SK-N-SH treated with all-trans-retinoic acid at 6 μM for 48 hours (cell line): ENCODE measurements at regions not wholly inside any gene's neighbourhood (a gene's known extent, or its start where the extent isn't known, plus 50 kb on each side); places are given as distances from the start of the nearest gene placed in this dataset.

Experiments
- ARNTL ChIP-seq: fragments of 450-650 bp; formaldehyde crosslinking; IDR thresholded peaks from 2 replicates; pipeline ENCODE4 v1.5.0; 2020; ENCODE audit warnings: low read depth, mild to moderate bottlenecking, moderate library complexity, borderline replicate concordance
- BACH2 ChIP-seq: fragments of 250-450 bp; sonication (Bioruptor Pico); IDR thresholded peaks from 2 replicates; pipeline ENCODE4 v1.9.0; 2021; ENCODE audit warnings: mild to moderate bottlenecking, borderline replicate concordance
- CREB5 ChIP-seq: fragments of 250-450 bp; sonication (Bioruptor Pico); IDR thresholded peaks from 2 replicates; pipeline ENCODE4 v1.5.1; 2020; ENCODE audit warnings: low read depth, mild to moderate bottlenecking, moderate library complexity
- GLIS3 ChIP-seq: fragments of 250-450 bp; sonication (Bioruptor Pico); IDR thresholded peaks from 2 replicates; pipeline ENCODE4 v1.5.0; 2020; ENCODE audit warnings: mild to moderate bottlenecking, moderate library complexity
- PATZ1 ChIP-seq: fragments of 250-450 bp; sonication (Bioruptor Pico); IDR thresholded peaks from 2 replicates; pipeline ENCODE4 v1.8.0; 2020; ENCODE audit warnings: mild to moderate bottlenecking, moderate library complexity, borderline replicate concordance
- POU6F1 ChIP-seq: fragments of 250-450 bp; sonication (Bioruptor Pico); IDR thresholded peaks from 2 replicates; pipeline ENCODE4 v1.8.0; 2021; ENCODE audit warnings: low read depth, mild to moderate bottlenecking, moderate library complexity, borderline replicate concordance
- PPARA ChIP-seq: fragments of 250-450 bp; sonication (Bioruptor Pico); IDR thresholded peaks from 2 replicates; pipeline ENCODE4 v1.5.0; 2020; ENCODE audit warnings: mild to moderate bottlenecking, borderline replicate concordance
- RARB ChIP-seq: fragments of 250-450 bp; sonication (Bioruptor Pico); IDR thresholded peaks from 2 replicates; pipeline ENCODE4 v1.8.0; 2021; ENCODE audit warnings: mild to moderate bottlenecking, moderate library complexity
- TCF4 ChIP-seq: fragments of 250-450 bp; sonication (Bioruptor Pico); IDR thresholded peaks from 2 replicates; pipeline ENCODE4 v1.8.0; 2021; ENCODE audit warnings: mild to moderate bottlenecking, moderate library complexity, borderline replicate concordance
- TSHZ2 ChIP-seq: fragments of 250-450 bp; sonication (Bioruptor Pico); IDR thresholded peaks from 2 replicates; pipeline ENCODE4 v1.5.0; 2020; ENCODE audit warnings: mild to moderate bottlenecking, moderate library complexity
- ZC3H10 ChIP-seq: fragments of 250-450 bp; sonication (Bioruptor Pico); IDR thresholded peaks from 2 replicates; pipeline ENCODE4 v1.5.1; 2021; ENCODE audit warnings: mild to moderate bottlenecking, moderate library complexity
- ZFP3 ChIP-seq: fragments of 250-450 bp; sonication (Bioruptor Pico); IDR thresholded peaks from 2 replicates; pipeline ENCODE4 v1.5.0; 2020; ENCODE audit warnings: mild to moderate bottlenecking, moderate library complexity
- ZFP30 ChIP-seq: fragments of 450-650 bp; formaldehyde crosslinking; IDR thresholded peaks from 2 replicates; pipeline ENCODE4 v1.5.0; 2022; ENCODE audit warnings: mild to moderate bottlenecking, moderate library complexity
- ZNF70 ChIP-seq: fragments of 450-650 bp; formaldehyde crosslinking; IDR thresholded peaks from 2 replicates; pipeline ENCODE4 v1.5.0; 2020; ENCODE audit warnings: mild to moderate bottlenecking, moderate library complexity

- TF ChIP-seq POU6F1 (no peak), RARB (no peak), ARNTL (CRISPR knock-in tag) (no peak), ZC3H10 (CRISPR knock-in tag) (no peak), ZFP30 (CRISPR knock-in tag) (no peak), TCF4 (CRISPR knock-in tag) (no peak), GLIS3 (CRISPR knock-in tag) (peak; percentile 48; the same call in 1 of the 2 replicates), ZNF70 (CRISPR knock-in tag) (no peak), ZFP3 (CRISPR knock-in tag) (no peak), CREB5 (CRISPR knock-in tag) (peak; percentile 59; the same call in 1 of the 2 replicates), BACH2 (CRISPR knock-in tag) (no peak), PPARA (no peak), TSHZ2 (CRISPR knock-in tag) (peak; percentile 50; the same call in 1 of the 2 replicates), PATZ1 (CRISPR knock-in tag) (peak; percentile 51; the same call in 1 of the 2 replicates)
Measured at GRCh38 chr6:104212977-104213668, 646.6 kb downstream of the HACE1 start.
